ENCODE measurements at regions not wholly inside any gene's neighbourhood (a gene's known extent, or its start where the extent isn't known, plus 50 kb on each side); places are given as distances from the start of the nearest gene placed in this dataset.
A peak's percentile ranks its signal among the peaks of the same experiment; 100 is the strongest.

DNA sequence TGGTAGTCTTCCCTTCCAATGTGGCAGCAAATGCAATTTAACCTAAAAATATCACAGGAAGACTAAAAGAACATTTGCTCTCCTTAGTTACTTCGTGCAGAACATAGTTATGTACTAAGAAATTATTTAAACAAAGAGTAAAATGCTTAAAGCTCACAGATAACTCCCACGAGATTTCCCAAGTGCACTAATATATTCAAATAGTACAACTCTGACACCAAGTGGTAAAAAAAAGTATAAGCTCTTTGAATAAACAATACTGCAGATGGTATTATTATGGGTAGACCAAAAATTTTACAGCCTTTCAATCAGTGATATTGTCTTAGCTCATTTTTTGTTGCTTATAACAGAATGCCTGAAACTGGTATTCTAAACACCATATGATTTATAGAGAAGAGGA, 52.8 kb upstream of the FILIP1 start:
- in situ Hi-C loops (cut with HindIII; ENCODE audit: low pct_unique_long_range_greater_than_20kb, low sequenced_read_pairs), result no loop called here
- peak; percentile 53 for DNase-seq (ENCODE audit: low read depth, low spot score)

- in situ Hi-C loops (cut with HindIII; ENCODE audit: low pct_unique_long_range_greater_than_20kb, low sequenced_read_pairs), result no loop called here
- no peak for DNase-seq (ENCODE audit: low read depth, low spot score)
Observed at GRCh38 chr6:75550544-75551167, 51.0 kb upstream of the SENP6 start.

DNA sequence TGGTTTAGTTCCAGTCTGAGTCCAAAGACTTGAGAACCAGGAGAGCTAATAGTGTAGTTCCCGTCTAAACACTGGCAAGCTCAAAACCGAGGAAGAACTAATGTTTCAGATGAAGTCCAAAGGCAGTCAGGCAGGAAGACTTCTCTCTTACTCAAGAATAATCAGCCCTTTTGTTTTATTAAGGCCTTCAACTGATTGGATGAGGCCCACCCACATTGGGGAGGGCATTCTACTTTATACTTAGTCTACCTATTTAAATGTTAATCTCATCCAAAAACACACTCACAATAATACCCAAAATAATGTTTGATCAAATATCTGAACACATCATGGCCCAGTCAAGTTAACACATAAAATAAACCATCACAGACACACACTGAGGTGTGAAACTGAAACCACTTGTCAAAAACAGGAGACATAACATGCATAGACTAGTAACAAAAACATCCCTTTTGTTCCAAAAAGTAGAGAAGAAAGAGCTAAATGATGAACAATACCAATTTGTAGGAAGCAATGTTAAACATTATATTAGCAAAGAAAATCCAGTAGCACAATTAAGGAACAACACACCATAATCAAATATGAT, 50.2 kb upstream of the SENP6 start:
- in situ Hi-C loops (cut with HindIII; ENCODE audit: low pct_unique_long_range_greater_than_20kb, low sequenced_read_pairs), result no loop called here
- no peak for DNase-seq (ENCODE audit: low read depth, low spot score)
